KMS-11 (cell line): ENCODE measurements at regions not wholly inside any gene's neighbourhood (a gene's known extent, or its start where the extent isn't known, plus 50 kb on each side); places are given as distances from the start of the nearest gene placed in this dataset.

Experiments
- H2AFZ ChIP-seq: fragments of 200-600 bp; sonication (generic); 2 replicates; pipeline ENCODE4 v1.6.1; 2016; ENCODE audit warnings: antibody characterized with exemption, mixed run types, low read depth
- H3K27ac ChIP-seq: fragments of 200-600 bp; sonication (generic); 2 replicates; pipeline ENCODE4 v1.6.1; 2016; ENCODE audit warnings: mild to moderate bottlenecking, mixed run types
- H3K27me3 ChIP-seq: fragments of 200-600 bp; sonication (generic); 2 replicates; pipeline ENCODE4 v1.6.1; 2017; ENCODE audit warnings: mild to moderate bottlenecking, low read depth, mixed run types, moderate library complexity; ENCODE audit not compliant: insufficient read depth
- H3K36me3 ChIP-seq: fragments of 200-600 bp; sonication (generic); 2 replicates; pipeline ENCODE4 v1.6.1; 2017; ENCODE audit warnings: mild to moderate bottlenecking, mixed run types; ENCODE audit not compliant: insufficient read depth
- H3K4me1 ChIP-seq: fragments of 200-600 bp; sonication (generic); 2 replicates; pipeline ENCODE4 v1.6.1; 2016; ENCODE audit warnings: mild to moderate bottlenecking, low read depth, mixed run types; ENCODE audit not compliant: poor library complexity, severe bottlenecking
- H3K4me2 ChIP-seq: fragments of 200-600 bp; sonication (generic); 2 replicates; pipeline ENCODE4 v1.7.0; 2016; ENCODE audit warnings: mild to moderate bottlenecking, mixed run types
- H3K4me3 ChIP-seq: fragments of 200-600 bp; sonication (generic); IDR thresholded peaks from 2 replicates; pipeline ENCODE4 v1.6.1; 2017; ENCODE audit warnings: low read depth, low read length, mixed read lengths; ENCODE audit not compliant: insufficient read depth
- H3K79me2 ChIP-seq: fragments of 200-600 bp; sonication (generic); 2 replicates; pipeline ENCODE4 v1.6.1; 2016; ENCODE audit warnings: low read depth, mixed run types; ENCODE audit not compliant: insufficient read depth
- H3K9ac ChIP-seq: fragments of 200-600 bp; sonication (generic); 2 replicates; pipeline ENCODE4 v1.6.1; 2016; ENCODE audit warnings: mild to moderate bottlenecking, mixed run types
- H4K20me1 ChIP-seq: fragments of 200-600 bp; sonication (generic); 2 replicates; pipeline ENCODE4 v1.6.1; 2016; ENCODE audit warnings: mild to moderate bottlenecking, mixed run types; ENCODE audit not compliant: insufficient read depth
- CTCF ChIP-seq: fragments of 200-600 bp; sonication (generic); conservative IDR thresholded peaks from 2 replicates; pipeline ENCODE4 v1.6.1; 2017; ENCODE audit warnings: low read depth, mild to moderate bottlenecking, antibody characterized with exemption, low read length, moderate library complexity, mixed read lengths

GRCh38 chr5:96120120-96120519 lies 158.5 kb upstream of the ELL2 start:
- TF ChIP-seq CTCF, result no peak
- H3K27ac ChIP-seq, result no peak overlapping the region
- no peaks in the 10 kb centered on the region for H4K20me1 ChIP-seq
- H3K4me1 ChIP-seq, result no peaks in the 10 kb centered on the region
- no peak overlapping the region for H3K4me2 ChIP-seq
- no peaks in the 10 kb centered on the region for H3K36me3 ChIP-seq
- H3K27me3 ChIP-seq, result no peaks in the 10 kb centered on the region
- H2AFZ ChIP-seq, result no peak overlapping the region
- H3K79me2 ChIP-seq, result no peaks in the 10 kb centered on the region
- H3K9ac ChIP-seq, result no peak overlapping the region
- H3K4me3 ChIP-seq, result no peak overlapping the region

GRCh38 chr5:96117771-96118651 lies 156.4 kb upstream of the ELL2 start:
- no peaks in the 10 kb centered on the region for H3K79me2 ChIP-seq
- no peak overlapping the region for H3K9ac ChIP-seq
- TF ChIP-seq CTCF, result no peak
- no peak overlapping the region for H3K4me3 ChIP-seq
- H3K4me1 ChIP-seq, result no peaks in the 10 kb centered on the region
- no peaks in the 10 kb centered on the region for H3K36me3 ChIP-seq
- no peaks in the 10 kb centered on the region for H3K27me3 ChIP-seq
- no peaks in the 10 kb centered on the region for H4K20me1 ChIP-seq
- no peak overlapping the region for H3K27ac ChIP-seq
- no peak overlapping the region for H2AFZ ChIP-seq
- no peak overlapping the region for H3K4me2 ChIP-seq

GRCh38 chr5:96115147-96115807 lies 153.6 kb upstream of the ELL2 start:
- Histone ChIP-seq H2AFZ (no peak overlapping the region), H4K20me1 (no peaks in the 10 kb centered on the region), H3K36me3 (no peaks in the 10 kb centered on the region), H3K4me1 (no peaks in the 10 kb centered on the region), H3K79me2 (no peaks in the 10 kb centered on the region), H3K27ac (no peak overlapping the region), H3K9ac (no peak overlapping the region), H3K4me3 (no peak overlapping the region), H3K4me2 (no peak overlapping the region), H3K27me3 (no peaks in the 10 kb centered on the region)
- no peak for TF ChIP-seq CTCF

GRCh38 chr5:96114736-96115135 lies 153.1 kb upstream of the ELL2 start:
- Histone ChIP-seq H3K79me2 (no peaks in the 10 kb centered on the region), H3K9ac (no peak overlapping the region), H3K4me3 (no peak overlapping the region), H2AFZ (no peak overlapping the region), H4K20me1 (no peaks in the 10 kb centered on the region), H3K36me3 (no peaks in the 10 kb centered on the region), H3K27me3 (no peaks in the 10 kb centered on the region), H3K27ac (no peak overlapping the region), H3K4me1 (no peaks in the 10 kb centered on the region), H3K4me2 (no peak overlapping the region)
- no peak for TF ChIP-seq CTCF
